ENCODE measurements at regions not wholly inside any gene's neighbourhood (a gene's known extent, or its start where the extent isn't known, plus 50 kb on each side); places are given as distances from the start of the nearest gene placed in this dataset.

DNA sequence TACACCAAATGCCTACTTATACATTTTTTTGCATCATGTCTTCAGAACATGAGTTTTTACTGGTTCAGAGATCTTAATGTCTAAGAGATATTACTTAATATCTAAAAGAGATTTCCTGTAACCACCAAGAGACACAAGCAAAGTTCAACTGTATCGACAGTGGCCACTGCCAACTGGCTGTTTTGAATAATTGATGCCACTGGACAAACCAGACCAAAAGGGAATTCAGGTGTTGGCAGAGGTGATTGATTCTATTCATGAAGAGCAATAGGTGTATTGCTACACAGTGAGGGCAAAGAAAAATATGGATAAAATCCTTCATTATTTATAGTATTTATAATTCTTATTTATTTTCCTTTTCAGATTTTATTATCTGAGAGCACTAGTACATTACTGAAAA lies 58.5 kb upstream of the ANKRD17 start:
- H3K36me3 ChIP-seq (ENCODE audit: control insufficient read depth, insufficient read depth, low read length) = no peaks in the 10 kb centered on the region
- TF ChIP-seq, protein P1, sequence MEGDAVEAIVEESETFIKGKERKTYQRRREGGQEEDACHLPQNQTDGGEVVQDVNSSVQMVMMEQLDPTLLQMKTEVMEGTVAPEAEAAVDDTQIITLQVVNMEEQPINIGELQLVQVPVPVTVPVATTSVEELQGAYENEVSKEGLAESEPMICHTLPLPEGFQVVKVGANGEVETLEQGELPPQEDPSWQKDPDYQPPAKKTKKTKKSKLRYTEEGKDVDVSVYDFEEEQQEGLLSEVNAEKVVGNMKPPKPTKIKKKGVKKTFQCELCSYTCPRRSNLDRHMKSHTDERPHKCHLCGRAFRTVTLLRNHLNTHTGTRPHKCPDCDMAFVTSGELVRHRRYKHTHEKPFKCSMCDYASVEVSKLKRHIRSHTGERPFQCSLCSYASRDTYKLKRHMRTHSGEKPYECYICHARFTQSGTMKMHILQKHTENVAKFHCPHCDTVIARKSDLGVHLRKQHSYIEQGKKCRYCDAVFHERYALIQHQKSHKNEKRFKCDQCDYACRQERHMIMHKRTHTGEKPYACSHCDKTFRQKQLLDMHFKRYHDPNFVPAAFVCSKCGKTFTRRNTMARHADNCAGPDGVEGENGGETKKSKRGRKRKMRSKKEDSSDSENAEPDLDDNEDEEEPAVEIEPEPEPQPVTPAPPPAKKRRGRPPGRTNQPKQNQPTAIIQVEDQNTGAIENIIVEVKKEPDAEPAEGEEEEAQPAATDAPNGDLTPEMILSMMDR (IDR thresholded peaks at IDR 0.05) = no peak

DNA sequence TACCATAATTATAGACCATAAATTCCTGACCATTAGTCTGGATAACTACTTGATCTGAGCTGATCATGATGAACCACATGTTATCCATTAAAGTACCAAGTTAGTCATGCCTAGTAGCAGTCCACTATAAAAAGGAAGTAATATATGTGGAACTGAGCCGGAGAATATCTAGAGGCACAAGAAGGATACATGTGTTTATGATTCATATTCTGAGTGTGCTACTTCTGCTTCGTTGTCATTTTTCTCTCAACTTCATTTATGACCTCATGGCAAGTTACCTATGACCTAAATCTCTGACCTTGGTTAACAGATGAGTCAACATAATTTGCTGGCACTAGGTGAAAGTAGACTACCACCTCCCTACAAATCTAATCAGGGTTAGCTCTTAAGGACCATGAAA lies 56.5 kb upstream of the ANKRD17 start:
- no peaks in the 10 kb centered on the region for H3K27me3 ChIP-seq (ENCODE audit: control insufficient read depth, insufficient read depth, low read length)
- H3K27ac ChIP-seq = no peak overlapping the region
- H3K9ac ChIP-seq = no peak overlapping the region
- no peaks in the 10 kb centered on the region for H3K9me3 ChIP-seq (ENCODE audit: control insufficient read depth, low read length)
- H2AFZ ChIP-seq = no peak overlapping the region
- TF ChIP-seq, protein P1 (IDR thresholded peaks at IDR 0.05) = no peak
- H3K79me2 ChIP-seq = no peaks in the 10 kb centered on the region
- H3K36me3 ChIP-seq (ENCODE audit: control insufficient read depth, insufficient read depth, low read length) = no peaks in the 10 kb centered on the region
- no peak overlapping the region for H3K4me3 ChIP-seq (ENCODE audit: low read depth, low read length)
- no peak overlapping the region for H3K4me2 ChIP-seq (ENCODE audit: low read length)
- H3K4me1 ChIP-seq = no peaks in the 10 kb centered on the region

More for the DNA sequence above, 58.5 kb upstream of the ANKRD17 start:
- no peaks in the 10 kb centered on the region for H3K9me3 ChIP-seq (ENCODE audit: control insufficient read depth, low read length)
- no peak overlapping the region for H2AFZ ChIP-seq
- H3K79me2 ChIP-seq = no peaks in the 10 kb centered on the region
- no peak overlapping the region for H3K4me2 ChIP-seq (ENCODE audit: low read length)
- no peaks in the 10 kb centered on the region for H3K4me1 ChIP-seq
- H3K9ac ChIP-seq = no peak overlapping the region
- H3K27me3 ChIP-seq (ENCODE audit: control insufficient read depth, insufficient read depth, low read length) = no peaks in the 10 kb centered on the region
- H3K4me3 ChIP-seq (ENCODE audit: low read depth, low read length) = no peak overlapping the region
- H3K27ac ChIP-seq = no peak overlapping the region

DNA sequence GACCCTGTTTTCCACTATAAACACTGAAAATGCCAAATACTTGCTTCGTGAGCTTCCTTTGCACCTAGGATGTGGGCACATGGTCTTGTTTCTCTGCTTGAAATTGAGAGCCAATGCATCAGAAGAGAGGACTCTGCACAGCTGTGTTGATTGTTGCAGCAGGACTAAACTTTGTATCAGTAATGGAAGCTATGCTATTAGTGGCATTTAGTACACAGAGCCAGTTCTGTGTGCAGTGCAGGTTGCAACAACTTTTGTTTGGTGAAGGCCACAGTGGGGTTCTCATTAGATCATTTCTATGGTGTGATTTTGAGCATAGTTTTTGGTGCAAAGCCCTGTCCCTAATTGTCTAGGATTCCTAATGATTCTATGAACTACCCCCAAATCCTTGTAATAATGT lies 54.4 kb upstream of the ANKRD17 start:
- H3K27me3 ChIP-seq (ENCODE audit: control insufficient read depth, insufficient read depth, low read length) = no peaks in the 10 kb centered on the region
- no peaks in the 10 kb centered on the region for H3K79me2 ChIP-seq
- no peak overlapping the region for H2AFZ ChIP-seq
- H3K4me3 ChIP-seq (ENCODE audit: low read depth, low read length) = no peak overlapping the region
- no peak overlapping the region for H3K9ac ChIP-seq
- no peaks in the 10 kb centered on the region for H3K36me3 ChIP-seq (ENCODE audit: control insufficient read depth, insufficient read depth, low read length)
- H3K4me2 ChIP-seq (ENCODE audit: low read length) = no peak overlapping the region
- no peak overlapping the region for H3K27ac ChIP-seq
- TF ChIP-seq, protein P1 (IDR thresholded peaks at IDR 0.05) = no peak
- H3K9me3 ChIP-seq (ENCODE audit: control insufficient read depth, low read length) = no peaks in the 10 kb centered on the region
- H3K4me1 ChIP-seq = no peaks in the 10 kb centered on the region

DNA sequence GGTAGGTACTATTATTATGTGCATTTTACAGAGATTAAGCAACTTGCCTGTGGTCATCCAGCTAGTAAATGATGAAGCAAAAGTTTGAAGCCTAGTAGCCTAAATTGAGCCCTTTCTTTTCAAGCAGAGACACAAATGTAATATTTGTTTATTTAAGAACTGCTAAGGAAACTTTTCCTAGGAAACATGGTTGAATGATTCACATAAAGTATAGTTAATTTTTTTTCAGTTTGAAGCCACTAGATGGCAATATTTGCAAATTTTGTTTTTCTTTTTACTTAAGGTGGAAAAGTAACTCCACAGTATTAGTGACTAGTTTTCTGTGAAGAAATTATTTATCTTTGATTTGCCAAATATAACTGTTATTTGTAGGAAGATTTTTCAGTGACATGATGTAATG lies 52.8 kb upstream of the ANKRD17 start:
- Histone ChIP-seq H3K27ac (no peak overlapping the region), H3K79me2 (no peaks in the 10 kb centered on the region), H3K9me3 (ENCODE audit: control insufficient read depth, low read length) (no peaks in the 10 kb centered on the region), H3K27me3 (ENCODE audit: control insufficient read depth, insufficient read depth, low read length) (no peaks in the 10 kb centered on the region), H2AFZ (no peak overlapping the region), H3K36me3 (ENCODE audit: control insufficient read depth, insufficient read depth, low read length) (no peaks in the 10 kb centered on the region), H3K4me1 (no peaks in the 10 kb centered on the region), H3K4me2 (ENCODE audit: low read length) (no peak overlapping the region), H3K9ac (no peak overlapping the region), H3K4me3 (ENCODE audit: low read depth, low read length) (no peak overlapping the region)
- TF ChIP-seq, protein P1 (IDR thresholded peaks at IDR 0.05) = peak; percentile 27

DNA sequence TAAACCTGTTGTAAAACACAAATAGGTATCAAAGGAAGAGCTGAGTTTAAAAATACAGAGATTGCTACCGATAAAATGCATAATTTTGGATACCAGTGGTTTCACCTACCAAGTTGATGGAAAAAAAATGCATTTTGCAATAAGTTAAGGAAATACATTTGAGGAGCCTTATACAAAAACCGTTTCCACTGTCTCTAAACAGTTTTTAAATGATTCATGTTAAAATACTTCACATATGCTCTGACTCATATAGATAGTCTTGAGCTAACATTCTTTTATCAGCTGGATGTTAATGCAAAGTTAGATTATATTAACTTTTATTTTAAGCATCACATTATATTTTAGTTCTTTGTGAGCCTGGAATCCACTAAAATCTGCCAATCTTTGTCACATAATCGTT lies 50.6 kb upstream of the ANKRD17 start:
- H3K27ac ChIP-seq = no peak overlapping the region
- no peaks in the 10 kb centered on the region for H3K79me2 ChIP-seq
- no peaks in the 10 kb centered on the region for H3K4me1 ChIP-seq
- TF ChIP-seq, protein P1 (IDR thresholded peaks at IDR 0.05) = no peak
- H3K4me2 ChIP-seq (ENCODE audit: low read length) = no peak overlapping the region
- no peaks in the 10 kb centered on the region for H3K9me3 ChIP-seq (ENCODE audit: control insufficient read depth, low read length)
- H3K36me3 ChIP-seq (ENCODE audit: control insufficient read depth, insufficient read depth, low read length) = no peaks in the 10 kb centered on the region
- H2AFZ ChIP-seq = no peak overlapping the region
- H3K4me3 ChIP-seq (ENCODE audit: low read depth, low read length) = no peak overlapping the region
- H3K9ac ChIP-seq = no peak overlapping the region
- H3K27me3 ChIP-seq (ENCODE audit: control insufficient read depth, insufficient read depth, low read length) = no peaks in the 10 kb centered on the region

All from parathyroid adenoma (tissue), 2 donors.